ENCODE measurements at regions not wholly inside any gene's neighbourhood (a gene's known extent, or its start where the extent isn't known, plus 50 kb on each side); places are given as distances from the start of the nearest gene placed in this dataset.

GRCh38 chr16:52256310-52257078 lies 290.4 kb downstream of the TOX3 start:
- TF ChIP-seq CTCF (IDR thresholded peaks at IDR 0.05) (no peak), EP300 (IDR thresholded peaks at IDR 0.05; ENCODE audit: low read depth) (no peak), POLR2AphosphoS5 (IDR thresholded peaks at IDR 0.05) (no peak), POLR2A (IDR thresholded peaks at IDR 0.05) (no peak)

Data from transverse colon (tissue), 4 donors.